HG02884 (cell line): ENCODE measurements at regions not wholly inside any gene's neighbourhood (a gene's known extent, or its start where the extent isn't known, plus 50 kb on each side); places are given as distances from the start of the nearest gene placed in this dataset.
"Not testable (repeated sequence)": the region's sequence is repeated elsewhere in the genome, so short reads cannot be mapped to it uniquely, and the experiment has no call there.

ENCODE experiments used
- ATAC-seq: cut with Tn5 transposase; IDR thresholded peaks from one replicate; pipeline ENCODE4 v1.9.1; 2021; ENCODE audit warnings: mild to moderate bottlenecking, moderate library complexity; ENCODE audit not compliant: unreplicated experiment

DNA sequence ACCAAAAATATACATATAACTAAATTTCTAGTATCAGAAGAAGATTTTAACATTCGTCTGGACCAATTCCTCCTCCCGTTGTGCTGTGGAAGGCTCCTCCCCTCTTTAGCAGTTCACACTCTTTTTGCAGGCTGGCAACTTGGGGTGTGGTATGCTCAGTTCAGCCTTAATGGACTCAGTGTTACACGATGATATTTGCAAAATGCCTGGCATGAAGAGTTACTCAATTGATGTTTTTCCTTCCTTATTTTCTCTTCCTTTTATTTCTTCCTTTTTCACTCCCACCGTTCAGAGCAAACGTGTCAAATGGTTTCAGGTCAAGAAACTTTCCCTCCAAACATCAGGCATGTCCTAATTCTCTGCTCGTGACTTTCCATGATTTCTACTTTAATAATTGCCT, 248.3 kb downstream of the PHF14 start:
- ATAC-seq = no peak

GRCh38 chr7:11224535-11224934, 250.9 kb downstream of the PHF14 start:
- no peak for ATAC-seq

GRCh38 chr7:11228515-11228914, 254.8 kb downstream of the PHF14 start:
- ATAC-seq = no peak

- ATAC-seq = no peak
Measured at GRCh38 chr7:11231190-11231589, 257.5 kb downstream of the PHF14 start.

GRCh38 chr7:11232462-11232861, 258.8 kb downstream of the PHF14 start:
- no peak for ATAC-seq

GRCh38 chr7:11233871-11234270, 260.2 kb downstream of the PHF14 start:
- no peak for ATAC-seq

GRCh38 chr7:11235491-11235890, 261.8 kb downstream of the PHF14 start:
- no peak for ATAC-seq

DNA sequence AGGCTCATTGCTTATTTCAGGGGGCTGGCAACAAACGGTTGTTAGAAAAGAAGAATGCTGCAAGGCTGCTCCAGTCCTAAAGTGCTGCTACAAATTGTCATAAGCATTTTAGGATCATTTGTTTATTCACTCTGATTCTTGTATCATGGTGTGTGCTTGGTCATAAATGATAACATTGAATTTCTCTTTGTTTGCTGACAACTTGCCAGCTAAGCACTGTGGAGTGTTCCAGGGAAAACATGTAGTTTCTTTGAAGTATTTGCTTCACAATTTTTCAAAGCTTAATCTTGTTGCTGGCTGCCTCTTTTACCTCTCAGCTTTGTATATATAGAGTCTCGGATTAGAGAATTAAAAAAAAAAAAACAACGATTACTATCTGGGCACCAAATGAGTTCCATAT, 263.0 kb downstream of the PHF14 start:
- ATAC-seq = no peak

- ATAC-seq = no peak
Measured at GRCh38 chr7:11237742-11238141, 264.1 kb downstream of the PHF14 start.

- no peak for ATAC-seq
Measured at GRCh38 chr7:11239316-11239715, 265.6 kb downstream of the PHF14 start.

- ATAC-seq = no peak
Measured at GRCh38 chr7:11243739-11244138, 270.1 kb downstream of the PHF14 start.

DNA sequence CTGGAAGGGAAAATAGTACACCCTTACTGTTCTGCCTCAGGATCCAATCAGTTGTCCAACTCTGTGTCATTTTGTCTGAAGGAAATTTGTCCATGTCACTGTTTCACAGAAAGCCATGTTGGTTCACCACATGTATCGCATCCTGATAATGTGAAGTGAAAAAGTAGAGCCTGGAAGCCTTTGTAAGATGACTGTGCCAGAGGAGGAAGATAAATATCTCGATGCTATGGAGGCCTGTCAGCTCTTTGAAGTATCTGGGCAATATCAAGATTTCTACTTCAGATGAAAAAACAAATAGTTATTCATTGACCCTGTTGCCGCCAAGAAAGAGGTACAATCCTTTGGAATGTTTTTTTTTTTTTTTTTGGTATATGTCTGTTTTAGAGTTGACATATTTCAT, 270.5 kb downstream of the PHF14 start:
- no peak for ATAC-seq

- ATAC-seq = no peak
Measured at GRCh38 chr7:11247545-11247944, 273.9 kb downstream of the PHF14 start.

DNA sequence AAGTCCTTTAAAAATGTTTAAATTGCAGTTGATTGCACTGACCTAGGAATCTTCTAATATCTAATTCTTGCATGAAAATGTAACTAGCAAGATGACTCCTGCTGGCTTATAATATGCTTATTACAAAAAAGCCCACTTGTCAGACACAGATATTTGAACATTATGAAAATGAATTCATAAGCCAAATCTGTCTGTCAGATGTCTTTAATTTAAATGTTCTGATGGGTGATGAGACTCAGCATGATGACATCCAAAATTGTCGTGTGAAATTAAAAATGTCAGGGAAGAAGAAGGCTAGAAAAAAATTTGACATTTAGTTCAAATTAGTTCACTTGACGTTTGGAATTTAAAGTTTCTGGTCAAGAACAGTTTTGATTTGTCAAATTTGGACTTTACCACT, 277.8 kb downstream of the PHF14 start:
- ATAC-seq = no peak

GRCh38 chr7:11252011-11252607, 278.4 kb downstream of the PHF14 start:
- ATAC-seq = peak; percentile 16

DNA sequence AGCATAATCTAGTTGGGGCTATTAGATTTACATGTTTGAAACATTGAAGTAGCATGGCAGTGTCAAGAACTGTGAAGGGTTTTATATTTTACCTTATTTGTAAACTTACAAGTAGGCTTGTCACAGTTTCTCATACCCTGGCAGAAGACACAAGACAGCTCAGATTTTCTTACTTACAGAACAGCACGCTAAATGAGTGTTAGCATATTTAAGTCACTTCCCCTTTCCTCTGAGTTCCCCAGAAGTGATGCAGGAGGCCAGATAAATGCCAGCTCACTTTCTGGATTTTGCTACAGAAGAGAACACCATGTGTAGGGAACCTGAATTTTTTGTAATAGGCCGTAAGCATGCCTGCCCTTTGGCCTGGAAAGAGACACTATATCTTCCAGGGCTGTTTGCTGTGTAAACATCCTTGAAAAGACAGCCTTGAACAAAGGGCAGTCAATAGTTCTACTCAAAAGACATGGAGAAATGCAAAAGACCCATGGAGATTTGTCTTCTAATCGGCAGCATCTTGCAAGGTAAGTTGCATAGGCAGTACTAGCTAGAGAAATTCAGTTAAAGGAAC, 279.1 kb downstream of the PHF14 start:
- peak; percentile 73 for ATAC-seq

GRCh38 chr7:11256501-11256900, 282.8 kb downstream of the PHF14 start:
- ATAC-seq = no peak

DNA sequence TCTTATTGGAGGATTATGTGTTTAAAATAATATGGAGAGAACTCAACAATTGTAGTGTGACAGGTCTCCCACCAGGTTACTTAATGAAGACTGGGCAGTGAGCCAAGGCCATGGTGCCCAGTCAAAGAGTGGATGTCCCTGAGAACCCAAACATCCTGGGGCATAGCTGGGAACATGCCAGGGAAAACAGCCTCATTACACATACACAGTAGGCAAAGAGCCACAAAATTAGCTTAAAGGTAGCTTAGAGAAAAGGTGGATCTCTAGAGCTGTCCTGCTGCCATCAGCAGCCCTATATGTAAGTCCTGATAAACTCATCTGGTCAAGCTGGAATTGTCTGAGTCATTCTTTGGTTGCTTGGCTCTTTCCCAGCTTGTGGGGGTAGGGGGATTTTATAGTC, 287.8 kb downstream of the PHF14 start:
- ATAC-seq = no peak

- ATAC-seq = no peak
Measured at GRCh38 chr7:11266101-11266500, 292.4 kb downstream of the PHF14 start.

GRCh38 chr7:11272352-11272751, 298.7 kb downstream of the PHF14 start:
- ATAC-seq = no peak

DNA sequence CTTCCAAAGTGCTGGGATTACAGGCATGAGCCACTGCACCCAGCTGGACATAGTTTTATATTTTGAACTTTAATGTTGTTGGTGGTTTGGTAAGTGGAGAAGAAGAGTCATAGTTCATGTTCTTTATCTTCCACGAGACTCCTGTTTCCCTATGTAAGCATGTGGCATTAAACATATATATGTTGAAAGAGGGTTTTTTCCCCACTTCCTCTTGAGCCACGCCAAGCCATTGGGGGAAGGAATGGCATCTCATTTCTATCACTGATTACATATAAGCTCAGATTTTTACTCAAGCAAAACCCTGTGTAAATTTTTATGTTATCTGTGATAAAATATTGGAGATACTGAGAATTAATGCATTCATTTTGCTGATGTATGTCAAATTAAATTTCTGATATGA, 300.4 kb downstream of the PHF14 start:
- ATAC-seq = no peak

GRCh38 chr7:11281953-11282352, 308.3 kb downstream of the PHF14 start:
- ATAC-seq = no peak

DNA sequence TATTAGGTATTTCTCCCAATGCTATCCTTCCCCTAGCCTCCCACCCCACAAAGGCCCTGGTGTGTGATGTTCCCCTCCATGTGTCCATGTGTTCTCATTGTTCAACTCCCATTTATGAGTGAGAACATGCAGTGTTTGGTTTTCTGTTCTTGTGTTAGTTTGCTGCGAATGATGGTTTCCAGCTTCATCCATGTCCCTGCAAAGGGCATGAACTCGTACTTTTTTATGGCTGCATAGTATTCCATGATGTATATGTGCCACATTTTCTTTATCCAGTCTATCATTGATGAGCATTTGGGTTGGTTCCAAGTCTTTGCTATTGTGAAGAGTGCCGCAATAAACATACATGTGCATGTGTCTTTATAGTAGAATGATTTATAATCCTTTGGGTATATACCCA, 309.9 kb downstream of the PHF14 start:
- ATAC-seq = not testable (repeated sequence)
